GM23248 (cell line): ENCODE measurements at regions not wholly inside any gene's neighbourhood (a gene's known extent, or its start where the extent isn't known, plus 50 kb on each side); places are given as distances from the start of the nearest gene placed in this dataset.

Experiments
- EZH2 ChIP-seq: fragments of 200-600 bp; sonication (generic); IDR thresholded peaks from 2 replicates; pipeline ENCODE4 v1.6.1; 2018; ENCODE audit warnings: antibody characterized with exemption, mild to moderate bottlenecking; ENCODE audit not compliant: insufficient read depth, poor library complexity, severe bottlenecking
- EZH2phosphoT487 ChIP-seq: fragments of 200-600 bp; sonication (generic); IDR thresholded peaks from 2 replicates; pipeline ENCODE4 v1.6.1; 2018; ENCODE audit warnings: antibody characterized with exemption, moderate library complexity, mild to moderate bottlenecking, low read depth; ENCODE audit not compliant: insufficient read depth

GRCh38 chrX:10054396-10054795 lies 87.2 kb downstream of the CLDN34 start:
- no peak for TF ChIP-seq EZH2
- no peak for TF ChIP-seq EZH2phosphoT487
